ENCODE measurements at regions not wholly inside any gene's neighbourhood (a gene's known extent, or its start where the extent isn't known, plus 50 kb on each side); places are given as distances from the start of the nearest gene placed in this dataset.

DNA sequence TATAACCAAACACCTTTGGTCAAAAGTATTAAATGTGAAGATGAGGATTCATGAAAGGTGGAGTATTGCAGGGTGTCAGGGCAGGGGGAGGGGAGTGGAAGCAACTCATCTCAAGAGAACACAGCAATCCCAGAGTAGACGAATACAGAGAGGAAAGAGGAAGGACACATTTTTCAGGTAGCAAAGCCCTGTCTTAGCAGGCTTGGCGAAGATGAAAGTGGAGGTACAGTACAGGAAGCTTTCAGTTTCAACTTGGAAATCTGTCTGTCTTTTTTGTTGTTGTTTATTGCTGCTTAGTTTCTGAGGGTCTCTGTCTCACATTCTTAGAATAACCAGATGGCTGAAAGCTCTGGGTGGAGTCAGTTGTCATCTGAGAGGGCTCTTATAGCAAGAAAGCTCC, 80.8 kb upstream of the GPR149 start:
- no peak for DNase-seq (ENCODE audit: low read depth, low spot score)
- no peak overlapping the region for H3K27ac ChIP-seq

DNA sequence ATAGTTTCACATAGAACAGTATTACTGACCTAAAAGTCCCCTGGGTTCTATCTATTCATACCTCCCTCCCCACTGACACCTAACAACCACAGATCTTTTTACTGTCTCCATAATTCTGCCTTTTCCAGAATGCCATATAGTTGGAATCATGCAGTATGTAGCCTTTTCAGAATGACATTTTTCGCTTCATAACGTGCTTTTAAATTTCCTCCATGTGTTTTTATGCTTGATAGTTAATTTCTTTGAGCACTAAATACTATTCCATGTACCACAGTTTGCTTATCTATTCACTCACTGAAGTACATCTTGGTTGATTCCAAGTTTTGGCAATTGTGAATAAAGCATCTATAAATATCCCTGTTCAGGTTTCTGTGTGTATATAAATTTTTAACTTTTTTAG, 77.7 kb upstream of the GPR149 start:
- no peak overlapping the region for H3K27ac ChIP-seq
- DNase-seq (ENCODE audit: low read depth, low spot score) = no peak

DNA sequence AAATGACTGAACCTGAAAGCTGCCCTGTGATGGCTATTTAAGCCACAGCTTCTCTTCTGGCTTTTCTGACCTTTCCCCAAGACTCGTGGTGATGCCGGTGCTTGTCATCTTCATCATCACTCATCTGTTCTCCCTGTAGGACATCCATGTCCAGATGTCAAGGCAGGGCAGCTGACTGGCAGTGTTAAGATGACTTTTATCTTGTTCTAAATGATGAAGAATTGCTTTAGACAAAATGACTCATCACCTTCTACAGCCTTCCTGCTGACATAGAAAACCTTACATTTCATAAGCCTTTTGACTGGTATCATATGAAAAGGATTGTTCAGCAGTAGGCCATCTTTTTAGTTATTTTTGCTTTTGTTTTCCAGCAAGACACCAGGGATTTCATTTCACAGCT, 67.0 kb upstream of the GPR149 start:
- no peak for DNase-seq (ENCODE audit: low read depth, low spot score)
- no peak overlapping the region for H3K27ac ChIP-seq

DNA sequence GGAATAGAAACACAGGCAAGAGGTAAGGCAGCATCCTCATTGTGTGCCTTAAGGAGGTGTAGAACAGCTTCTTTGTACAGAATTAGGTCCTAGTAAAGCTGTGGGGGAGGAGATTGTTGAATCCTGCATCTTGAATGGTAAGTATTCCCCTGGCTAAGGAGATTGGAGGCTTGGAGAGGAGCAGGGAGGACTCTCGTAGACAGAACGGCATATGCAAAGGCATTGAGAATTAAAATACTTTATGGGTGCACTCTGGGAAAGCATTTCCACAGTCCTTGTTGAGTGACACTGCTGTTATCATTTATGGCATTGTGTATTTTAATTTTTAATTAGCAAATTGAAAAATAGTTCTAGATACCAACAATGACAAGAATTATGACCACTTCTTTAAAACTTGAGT, 66.5 kb upstream of the GPR149 start:
- H3K27ac ChIP-seq = no peak overlapping the region
- no peak for DNase-seq (ENCODE audit: low read depth, low spot score)

DNA sequence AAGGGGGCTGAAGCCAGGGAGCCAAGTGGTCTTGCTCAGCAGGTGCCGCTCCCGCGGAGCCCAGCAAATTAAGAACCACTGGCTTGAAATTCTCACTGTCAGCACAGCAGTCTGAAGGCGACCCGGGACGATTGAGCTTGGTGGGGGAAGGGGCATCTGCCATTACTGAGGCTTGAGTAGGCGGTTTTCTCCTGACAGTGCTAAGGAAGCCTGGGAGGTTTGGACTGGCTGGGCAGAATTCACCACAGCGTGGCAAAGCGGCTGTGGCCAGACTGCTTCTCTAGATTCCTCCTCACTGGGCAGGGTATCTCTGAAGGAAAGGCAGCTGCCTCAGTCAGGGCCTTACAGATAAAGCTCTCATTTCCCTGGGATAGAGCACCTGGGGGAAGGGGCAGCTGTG, 57.0 kb upstream of the GPR149 start:
- no peak for DNase-seq (ENCODE audit: low read depth, low spot score)
- no peak overlapping the region for H3K27ac ChIP-seq

DNA sequence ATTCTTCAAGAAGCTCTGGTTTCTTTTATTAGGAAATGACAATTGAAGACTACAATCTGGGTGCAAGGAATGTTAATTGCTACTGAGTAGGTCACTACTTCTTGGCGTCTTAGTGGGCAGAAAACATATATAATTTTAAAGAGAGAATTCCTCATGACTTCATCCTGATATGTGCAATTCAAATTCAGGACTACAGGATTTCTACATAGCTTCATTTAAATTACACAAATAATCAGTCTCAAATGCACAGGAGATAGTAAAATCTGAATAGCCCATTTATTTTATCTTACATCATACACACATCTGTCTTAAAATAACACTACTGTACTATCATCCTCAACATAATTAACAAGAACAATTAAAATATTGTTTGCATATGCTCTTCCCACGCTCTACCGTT, 52.5 kb upstream of the GPR149 start:
- no peak for DNase-seq (ENCODE audit: low read depth, low spot score)
- no peak overlapping the region for H3K27ac ChIP-seq

- DNase-seq (ENCODE audit: low read depth, low spot score) = no peak
- H3K27ac ChIP-seq = no peak overlapping the region
Observed at GRCh38 chr3:154480033-154480432, 50.0 kb upstream of the GPR149 start.
